ENCODE measurements at regions not wholly inside any gene's neighbourhood (a gene's known extent, or its start where the extent isn't known, plus 50 kb on each side); places are given as distances from the start of the nearest gene placed in this dataset.

GRCh38 chr2:236820763-236821344 is 251.2 kb downstream of the ACKR3 start (continued):
- TF ChIP-seq ZNF468 (CRISPR knock-in tag; IDR thresholded peaks at IDR 0.05) = no peak

DNA sequence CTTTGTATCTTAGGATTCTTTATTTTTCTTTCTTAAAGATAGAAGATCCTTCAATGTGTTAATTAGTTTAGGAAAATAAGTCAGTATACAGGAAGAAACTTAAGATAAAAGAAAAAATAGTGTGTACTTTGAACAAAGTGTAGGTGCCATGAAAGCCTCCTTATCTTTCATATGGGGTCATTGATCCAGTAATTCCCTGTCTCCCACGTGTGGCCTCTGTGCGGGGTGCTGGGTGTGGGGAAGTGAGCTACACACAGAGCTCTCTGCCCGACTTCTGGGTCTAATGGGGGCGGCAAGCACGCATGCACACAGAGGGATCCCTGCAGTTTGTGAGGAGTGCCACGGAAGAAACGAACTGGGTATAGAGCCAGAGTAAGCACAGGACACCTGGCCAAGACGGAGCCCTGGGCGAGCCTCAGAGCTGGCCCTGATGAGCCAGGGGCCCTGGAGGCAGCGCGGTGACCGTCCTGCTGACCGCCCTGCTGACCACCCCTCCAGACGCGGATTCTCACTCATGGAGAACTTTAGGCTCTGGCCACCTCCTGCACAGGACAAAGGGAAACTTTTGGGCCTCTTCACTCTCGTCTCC is 253.5 kb downstream of the ACKR3 start:
- H3K9ac ChIP-seq (ENCODE audit: insufficient read depth, low read depth, low read length) = no peak overlapping the region
- H3K27me3 ChIP-seq (ENCODE audit: control insufficient read depth in 1 of 2, insufficient read depth in 2 of 2, low read length in 2 of 2) = peaks cover 0 to under 1% of the 10 kb centered on the region in 2 experiments; a peak in 2 of 5 replicates
- TF ChIP-seq ETV6 (CRISPR knock-in tag; conservative IDR thresholded peaks at IDR 0.05) (no peak), ZC3H13 (CRISPR knock-in tag; IDR thresholded peaks at IDR 0.05) (no peak), ZNF382 (CRISPR knock-in tag; IDR thresholded peaks at IDR 0.05; ENCODE audit: borderline replicate concordance) (no peak), ZNF530 (CRISPR knock-in tag; IDR thresholded peaks at IDR 0.05; ENCODE audit: low read depth) (no peak), ZSCAN9 (CRISPR knock-in tag; IDR thresholded peaks at IDR 0.05; ENCODE audit: borderline replicate concordance) (no peak), ZNF205 (CRISPR knock-in tag; IDR thresholded peaks at IDR 0.05) (no peak), NR2C2 (CRISPR knock-in tag; IDR thresholded peaks at IDR 0.05; ENCODE audit: borderline replicate concordance) (no peak), KDM4B (CRISPR knock-in tag; IDR thresholded peaks at IDR 0.05) (no peak), SAFB2 (CRISPR knock-in tag; IDR thresholded peaks at IDR 0.05; ENCODE audit: borderline replicate concordance, low read depth) (no peak)
- TF ChIP-seq, protein P1, sequence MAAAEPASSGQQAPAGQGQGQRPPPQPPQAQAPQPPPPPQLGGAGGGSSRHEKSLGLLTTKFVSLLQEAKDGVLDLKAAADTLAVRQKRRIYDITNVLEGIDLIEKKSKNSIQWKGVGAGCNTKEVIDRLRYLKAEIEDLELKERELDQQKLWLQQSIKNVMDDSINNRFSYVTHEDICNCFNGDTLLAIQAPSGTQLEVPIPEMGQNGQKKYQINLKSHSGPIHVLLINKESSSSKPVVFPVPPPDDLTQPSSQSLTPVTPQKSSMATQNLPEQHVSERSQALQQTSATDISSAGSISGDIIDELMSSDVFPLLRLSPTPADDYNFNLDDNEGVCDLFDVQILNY (CRISPR knock-in tag; conservative IDR thresholded peaks at IDR 0.05) = no peak
- TF ChIP-seq, protein P2, sequence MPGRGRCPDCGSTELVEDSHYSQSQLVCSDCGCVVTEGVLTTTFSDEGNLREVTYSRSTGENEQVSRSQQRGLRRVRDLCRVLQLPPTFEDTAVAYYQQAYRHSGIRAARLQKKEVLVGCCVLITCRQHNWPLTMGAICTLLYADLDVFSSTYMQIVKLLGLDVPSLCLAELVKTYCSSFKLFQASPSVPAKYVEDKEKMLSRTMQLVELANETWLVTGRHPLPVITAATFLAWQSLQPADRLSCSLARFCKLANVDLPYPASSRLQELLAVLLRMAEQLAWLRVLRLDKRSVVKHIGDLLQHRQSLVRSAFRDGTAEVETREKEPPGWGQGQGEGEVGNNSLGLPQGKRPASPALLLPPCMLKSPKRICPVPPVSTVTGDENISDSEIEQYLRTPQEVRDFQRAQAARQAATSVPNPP (CRISPR knock-in tag; IDR thresholded peaks at IDR 0.05) = no peak
- in situ Hi-C loops (cut with HindIII; ENCODE audit: extremely low pct_ligation_motif_present, low pct_unique_long_range_greater_than_20kb) = no loop called here
- no peak overlapping the region for H2AFZ ChIP-seq (ENCODE audit: low read length)
- H3K27ac ChIP-seq (ENCODE audit: extremely low read length, insufficient read depth, low read length) = no peak overlapping the region
- DNase-seq (ENCODE audit: low spot score) (no peak), ATAC-seq (no peak), FAIRE-seq (no peak)
- ChIA-PET POLR2A (no interaction called here), CTCF (ENCODE audit: low intra/inter-chr PET ratio, low total read pairs) (no interaction called here)
- no peaks in the 10 kb centered on the region for H3K9me3 ChIP-seq (ENCODE audit: low read length)
- H3K79me2 ChIP-seq (ENCODE audit: insufficient read depth, low read length) = no peaks in the 10 kb centered on the region
- 60% methylated on average over 16 of the region's 16 CpGs for WGBS (ENCODE audit: low lambda C conversion rate)
- H3K4me3 ChIP-seq (replicated peaks in 1 of 3; ENCODE audit: insufficient read depth in 1 of 3, low read depth in 2 of 3, low read length in 3 of 3) = no peak overlapping the region
- H3K36me3 ChIP-seq (replicated peaks in 1 of 2; ENCODE audit: control insufficient read depth in 1 of 2, insufficient read depth in 2 of 2, low read length in 2 of 2) = no peaks in the 10 kb centered on the region
- H3K4me2 ChIP-seq (ENCODE audit: low read depth, low read length) = no peak overlapping the region
- intact Hi-C loops (cut with micrococcal nuclease; ENCODE audit: unreplicated experiment) = no loop called here
- H3K4me1 ChIP-seq (ENCODE audit: insufficient read depth, low read length) = no peaks in the 10 kb centered on the region
- no TSS peak for BruUV-seq (replicated peaks)
- no peaks in the 10 kb centered on the region for H4K20me1 ChIP-seq (ENCODE audit: insufficient read depth, low read length)

Measured in HepG2 (cell line).